ENCODE measurements at regions not wholly inside any gene's neighbourhood (a gene's known extent, or its start where the extent isn't known, plus 50 kb on each side); places are given as distances from the start of the nearest gene placed in this dataset.
"Not testable (repeated sequence)": the region's sequence is repeated elsewhere in the genome, so short reads cannot be mapped to it uniquely, and the experiment has no call there.

DNA sequence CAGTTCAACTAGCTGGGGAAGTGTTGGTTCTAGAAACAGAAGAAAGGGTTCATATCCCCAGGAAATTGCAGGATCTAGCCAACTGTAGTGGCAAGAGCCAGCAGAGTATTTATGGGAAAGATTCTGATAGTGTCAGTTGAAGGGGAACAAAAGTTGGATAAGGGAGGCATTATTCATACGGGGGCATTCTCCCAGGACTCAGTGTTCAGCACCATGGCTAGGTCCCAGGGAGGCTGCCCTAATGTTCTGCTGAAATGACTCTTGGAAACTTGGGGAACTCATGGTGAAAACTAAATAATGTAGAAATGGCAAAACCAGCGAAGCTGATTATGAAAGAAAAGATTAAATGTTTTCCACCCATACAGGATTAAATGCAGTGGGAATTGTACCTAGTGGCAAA is 543.7 kb downstream of the TRIB2 start:
- DNase-seq: no peak

DNA sequence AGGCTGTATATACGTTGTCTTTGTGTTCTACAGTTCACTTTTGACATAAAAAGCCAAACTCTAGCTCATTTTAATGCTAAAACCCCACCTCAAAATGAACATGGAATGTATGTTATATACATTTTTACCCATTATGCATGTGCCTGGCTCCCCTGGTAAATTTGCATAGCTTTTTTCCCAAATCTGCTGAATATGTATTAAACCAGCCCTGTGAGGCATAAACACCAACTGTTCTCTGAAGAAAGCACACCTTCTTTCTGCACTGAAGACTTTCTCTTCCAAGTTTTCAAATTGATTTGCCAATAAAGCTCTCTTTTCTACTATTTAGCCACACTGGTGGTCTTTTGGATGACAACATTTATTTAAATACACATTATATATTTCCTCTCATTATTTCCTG is 549.4 kb downstream of the TRIB2 start:
- DNase-seq: no peak

GRCh38 chr2:13284688-13285087 is 568.0 kb downstream of the TRIB2 start:
- no peak for DNase-seq

DNA sequence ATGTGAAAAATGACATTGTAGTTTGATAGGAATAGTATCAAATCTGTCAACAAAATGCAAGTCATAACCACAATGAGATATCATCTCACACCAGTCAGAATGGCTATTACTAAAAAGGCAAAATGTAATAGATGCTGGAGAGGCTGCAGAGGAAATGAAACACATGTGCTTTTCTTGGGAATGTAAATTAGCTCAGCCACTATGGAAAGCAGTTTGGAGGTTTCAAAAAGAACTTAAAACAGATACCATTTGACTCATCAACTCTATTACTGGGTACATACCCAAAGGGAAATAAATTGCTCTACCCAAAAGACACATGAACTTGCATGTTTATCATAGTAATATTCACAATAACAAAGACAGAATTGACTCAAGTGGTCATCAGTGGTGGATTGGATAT is 572.6 kb downstream of the TRIB2 start:
- DNase-seq: no peak

GRCh38 chr2:13308478-13308805 is 591.7 kb downstream of the TRIB2 start:
- DNase-seq: not testable (repeated sequence)

- no peak for DNase-seq
Observed at GRCh38 chr2:13308989-13309388, 592.3 kb downstream of the TRIB2 start.

GRCh38 chr2:13332060-13332459 is 615.3 kb downstream of the TRIB2 start:
- DNase-seq: no peak

- not testable (repeated sequence) for DNase-seq
Observed at GRCh38 chr2:13334071-13334470, 617.3 kb downstream of the TRIB2 start.

- no peak for DNase-seq
Observed at GRCh38 chr2:13334545-13334944, 617.8 kb downstream of the TRIB2 start.

DNA sequence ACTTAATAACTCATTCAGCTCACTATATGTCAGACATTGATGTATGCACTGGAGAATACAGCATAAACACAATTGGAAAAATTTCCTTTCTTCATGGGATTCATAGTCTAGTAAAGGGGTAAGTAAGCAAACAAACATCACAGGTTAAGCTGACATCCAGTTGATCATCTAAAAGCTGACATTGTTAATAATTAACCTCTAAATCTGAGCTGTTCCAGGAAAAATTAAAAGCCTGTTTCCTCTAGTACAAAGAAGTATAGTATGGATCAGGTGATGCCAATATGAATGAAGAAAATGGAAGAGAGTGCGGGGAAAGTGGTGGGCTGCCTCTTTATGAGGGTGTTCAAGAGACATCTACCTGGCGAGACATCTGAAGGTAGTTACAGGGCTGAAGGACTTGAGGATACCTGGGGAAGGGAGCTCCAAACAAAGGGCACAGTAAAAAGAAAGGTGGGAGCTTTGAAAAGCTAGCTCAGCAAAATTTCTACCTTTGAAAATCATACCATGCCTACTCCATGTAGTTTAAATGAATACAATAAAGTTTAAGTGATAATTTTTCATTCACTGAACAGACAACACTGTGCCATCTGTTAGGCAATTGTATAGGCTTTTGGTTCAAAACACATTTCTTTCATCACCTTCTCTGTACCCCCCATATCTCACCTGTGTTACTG is 619.3 kb downstream of the TRIB2 start:
- peak; percentile 22 for DNase-seq

DNA sequence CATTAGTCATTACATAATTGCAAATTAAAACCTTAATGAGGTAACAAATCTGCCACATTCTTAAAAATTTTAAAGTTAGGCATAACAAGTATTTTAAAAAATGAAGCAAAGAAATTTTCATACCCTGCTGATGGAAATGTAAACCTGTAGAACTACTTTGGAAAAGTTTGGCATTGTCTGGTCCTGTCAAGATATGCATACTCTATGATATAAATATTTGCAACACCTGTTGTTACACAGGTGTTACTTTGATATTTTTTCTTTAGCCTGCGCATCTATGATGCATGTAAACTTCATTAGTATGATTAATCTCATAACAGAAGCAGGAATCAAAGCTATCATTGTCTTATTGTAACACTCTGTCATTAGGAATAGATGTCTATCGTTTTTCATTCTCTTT is 634.3 kb downstream of the TRIB2 start:
- DNase-seq: no peak

- DNase-seq: no peak
Observed at GRCh38 chr2:13353083-13353482, 636.3 kb downstream of the TRIB2 start.

DNA sequence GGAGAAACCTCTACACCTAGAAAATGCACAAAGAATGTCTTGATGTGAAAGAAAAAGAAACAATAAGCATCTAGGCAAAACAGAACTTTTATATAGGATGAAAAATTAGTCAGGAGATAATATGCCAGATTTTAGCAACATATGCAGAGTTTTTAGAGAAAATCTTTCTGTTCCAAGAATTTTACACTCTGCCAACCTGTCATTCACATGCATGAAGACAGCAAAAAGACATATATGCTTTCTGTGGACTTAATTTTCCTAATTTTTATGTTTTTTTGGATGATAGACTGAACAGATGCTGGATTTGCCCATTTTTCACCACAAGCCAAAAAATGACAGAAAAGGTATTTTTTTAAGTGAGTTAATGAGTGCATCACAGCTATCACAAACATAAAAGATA is 637.3 kb downstream of the TRIB2 start:
- no peak for DNase-seq

- not testable (repeated sequence) for DNase-seq
Observed at GRCh38 chr2:13381928-13382327, 665.2 kb downstream of the TRIB2 start.

DNA sequence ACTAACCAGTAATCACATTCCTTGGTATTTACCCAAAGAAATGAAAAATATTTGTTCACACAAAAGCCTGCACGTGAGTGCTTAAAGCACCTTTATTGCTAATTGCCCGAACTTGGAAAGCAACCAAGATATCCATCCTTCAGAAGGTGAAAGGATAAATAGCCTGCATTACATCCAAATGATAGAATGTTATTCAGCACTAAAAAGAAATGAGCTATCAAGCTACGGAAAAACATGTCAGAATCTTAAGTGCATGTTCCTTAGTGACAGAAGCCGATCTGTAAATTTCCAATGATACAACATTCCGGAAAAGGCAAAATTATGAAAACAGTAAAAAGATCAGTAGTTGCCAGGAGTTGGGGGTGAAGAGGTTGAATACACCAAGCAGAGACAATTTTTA is 672.4 kb downstream of the TRIB2 start:
- DNase-seq: peak; percentile 8

DNA sequence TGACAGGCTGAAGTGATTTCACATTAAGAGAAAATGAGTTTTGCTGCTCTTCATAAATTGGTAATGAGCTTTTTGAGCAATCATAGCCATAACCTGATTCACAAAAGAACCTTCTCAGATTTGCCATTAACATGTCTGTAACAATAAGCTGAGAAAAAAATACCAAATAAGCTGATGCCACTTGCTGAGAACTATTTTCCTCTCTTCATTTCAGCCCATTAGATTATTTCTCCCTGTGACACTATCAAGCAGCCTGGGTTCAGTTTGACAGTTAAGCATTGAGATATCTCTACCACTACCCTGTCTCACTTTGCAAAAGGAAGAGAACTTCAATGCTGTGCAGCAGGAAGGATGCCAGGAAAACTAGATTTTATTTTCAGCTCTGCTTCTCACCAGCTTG is 673.9 kb downstream of the TRIB2 start:
- no peak for DNase-seq

DNA sequence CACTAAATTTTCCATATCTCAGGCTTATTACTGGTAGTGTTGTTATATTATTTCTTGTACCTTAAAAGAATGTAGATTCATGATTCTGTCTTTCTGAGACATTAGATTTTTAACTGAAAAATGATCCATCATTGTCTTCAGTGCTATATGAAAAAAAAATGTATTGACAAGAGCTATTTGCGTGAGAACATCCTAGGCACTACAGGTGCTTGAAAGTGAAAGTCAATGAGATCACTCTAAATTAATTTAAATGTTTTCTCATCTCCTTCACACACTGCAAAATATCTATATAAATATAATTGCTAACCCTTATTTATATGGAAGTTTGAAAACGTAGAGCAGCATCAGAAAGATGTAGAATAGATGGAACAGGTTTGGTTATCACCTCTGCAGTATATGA is 684.6 kb downstream of the TRIB2 start:
- no peak for DNase-seq

- DNase-seq: no peak
Observed at GRCh38 chr2:13413989-13414388, 697.3 kb downstream of the TRIB2 start.

DNA sequence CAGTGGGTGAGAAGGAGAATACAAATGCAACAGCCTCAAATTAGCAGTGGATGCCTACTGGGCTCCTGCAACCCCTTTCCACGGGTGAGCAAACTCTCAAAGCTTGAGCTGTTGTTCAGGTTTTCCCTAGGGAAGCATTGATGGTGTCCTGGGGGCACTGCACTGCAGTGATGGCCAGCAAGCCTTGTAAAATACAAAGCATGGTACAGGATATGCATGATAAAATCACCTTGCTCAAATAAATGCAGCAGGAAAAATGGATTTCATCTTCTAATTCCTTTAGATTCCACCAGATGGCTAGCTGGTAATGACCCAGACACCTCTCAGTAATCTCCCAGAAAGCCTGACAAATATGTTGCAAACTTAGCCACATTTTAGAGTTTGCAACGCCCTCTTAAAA is 698.2 kb downstream of the TRIB2 start:
- no peak for DNase-seq

GRCh38 chr2:13433954-13434353 is 717.2 kb downstream of the TRIB2 start:
- no peak for DNase-seq

- DNase-seq: not testable (repeated sequence)
Observed at GRCh38 chr2:13443554-13444261, 727.0 kb downstream of the TRIB2 start.

DNA sequence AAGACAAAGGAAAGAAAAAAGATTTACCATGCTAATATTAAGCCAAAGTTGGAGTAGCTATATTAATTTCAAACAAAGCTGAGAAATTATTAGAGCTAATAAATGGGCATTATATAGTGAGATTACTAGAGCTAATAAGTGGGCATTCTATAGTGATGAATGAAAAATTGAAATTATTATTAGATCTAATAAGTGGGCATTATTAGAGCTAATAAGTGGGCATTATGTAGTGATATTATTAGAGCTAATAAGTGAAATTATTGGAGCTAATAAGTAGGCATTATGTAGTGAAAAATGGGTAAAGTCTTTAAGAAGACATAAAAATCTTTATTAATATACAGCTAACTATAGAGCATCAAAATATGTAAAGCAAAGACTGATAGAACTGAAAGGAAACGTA is 745.7 kb downstream of the TRIB2 start:
- DNase-seq: no peak

- DNase-seq: no peak
Observed at GRCh38 chr2:13466076-13466475, 749.3 kb downstream of the TRIB2 start.

DNA sequence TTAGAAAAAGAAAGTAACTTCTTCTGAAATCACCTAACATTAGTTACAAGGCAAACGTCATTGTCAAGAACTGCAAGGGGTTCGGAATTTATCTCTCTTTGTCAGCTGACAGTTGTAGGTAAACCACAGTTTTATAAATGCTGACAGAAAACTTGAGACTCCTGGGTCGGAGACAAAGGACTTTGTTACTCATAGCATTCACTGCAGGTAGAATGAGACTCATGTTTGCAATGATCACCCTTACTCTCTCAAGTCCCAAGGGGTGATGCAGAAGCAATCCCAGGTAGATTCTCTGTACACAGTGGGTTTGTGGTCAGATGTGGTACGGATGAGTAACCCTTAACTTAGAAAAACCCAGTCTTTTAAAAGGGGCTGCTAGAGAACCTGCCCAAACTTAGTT is 757.8 kb downstream of the TRIB2 start:
- DNase-seq: no peak

GRCh38 chr2:13480057-13480456 is 763.3 kb downstream of the TRIB2 start:
- DNase-seq: no peak
